Stimulated activated naive B cell treated with anti-CD40 and anti-IgM and Interleukin-4, amounts not matched to agents 10 μg/mL and 1 μg/mL and 100 μg/mL, for 72 hours (primary cell): ENCODE measurements at regions not wholly inside any gene's neighbourhood (a gene's known extent, or its start where the extent isn't known, plus 50 kb on each side); places are given as distances from the start of the nearest gene placed in this dataset.

ENCODE experiments used
- ATAC-seq, 2 donors: fragments of 150-1000 bp; cut with Tn5 transposase; replicated peaks; 2 replicates each; pipeline ENCODE4 v1.10.0; 2021; ENCODE audit warnings: moderate library complexity in 1 of 2
- DNase-seq: peaks from one replicate; pipeline ENCODE4 v3.0.0; 2021
- H3K27ac Mint-ChIP-seq: one replicate; pipeline ENCODE4 v1.8.0; 2022; ENCODE audit warnings: mild to moderate bottlenecking, mixed read lengths
- H3K27me3 Mint-ChIP-seq, 2 donors: one replicate each; pipeline ENCODE4 v1.8.0; 2022; ENCODE audit warnings: mixed read lengths in 2 of 2
- H3K36me3 Mint-ChIP-seq, 2 donors: one replicate each; pipeline ENCODE4 v1.8.0; 2022; ENCODE audit warnings: mixed read lengths in 2 of 2, mild to moderate bottlenecking in 1 of 2
- H3K4me1 Mint-ChIP-seq, 2 donors: one replicate each; pipeline ENCODE4 v1.8.0; 2022; ENCODE audit warnings: mixed read lengths in 2 of 2, mild to moderate bottlenecking in 1 of 2
- H3K4me3 Mint-ChIP-seq, 2 donors: one replicate each; pipeline ENCODE4 v1.8.0; 2022; ENCODE audit warnings: mild to moderate bottlenecking in 2 of 2, mixed read lengths in 2 of 2, moderate library complexity in 1 of 2
- H3K9me3 Mint-ChIP-seq, 2 donors: one replicate each; pipeline ENCODE4 v1.8.0; 2022; ENCODE audit warnings: mixed read lengths in 2 of 2, mild to moderate bottlenecking in 1 of 2

DNA sequence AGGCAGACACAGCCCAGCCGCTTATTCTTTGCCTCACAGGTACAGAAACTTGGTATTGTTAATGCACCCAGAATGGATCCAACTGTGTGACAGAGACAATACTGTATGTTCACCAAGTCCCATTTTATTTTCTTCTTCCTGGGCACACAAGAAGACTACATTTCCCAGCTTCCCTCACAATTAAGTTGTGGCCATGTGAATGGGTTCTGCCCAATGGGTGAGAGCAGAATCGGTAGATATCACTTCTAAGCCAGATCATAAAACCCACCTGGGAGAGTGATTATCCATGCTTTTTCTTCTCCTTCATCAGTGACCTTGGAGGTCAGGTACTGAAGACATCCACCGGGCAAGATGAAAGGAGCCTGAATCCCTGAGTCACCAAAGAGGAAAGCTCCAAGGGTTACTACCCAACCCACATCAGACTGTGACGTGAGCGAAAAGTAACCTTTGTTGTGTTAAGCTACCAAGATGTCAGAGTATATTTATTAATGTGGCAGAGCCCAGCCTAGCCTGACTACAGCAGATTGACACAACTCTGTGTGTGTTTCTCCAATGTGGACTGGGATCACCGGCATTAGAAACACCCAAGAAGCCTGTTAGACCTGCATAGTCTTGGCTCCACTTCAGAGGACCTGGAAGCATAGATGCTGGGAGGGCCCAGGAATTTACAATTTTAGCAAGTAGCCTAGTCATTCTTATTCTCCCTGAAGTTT, 79.1 kb upstream of the GRIK3 start:
- Mint-ChIP-seq H3K9me3 (no peaks in the 10 kb centered on the region), H3K4me3 (no peak overlapping the region), H3K4me1 (no peaks in the 10 kb centered on the region), H3K36me3 (no peaks in the 10 kb centered on the region), H3K27me3 (peaks cover 24 to 39% of the 10 kb centered on the region in 2 donors), H3K27ac (no peak overlapping the region)
- ATAC-seq: no peak
- no peak for DNase-seq

DNA sequence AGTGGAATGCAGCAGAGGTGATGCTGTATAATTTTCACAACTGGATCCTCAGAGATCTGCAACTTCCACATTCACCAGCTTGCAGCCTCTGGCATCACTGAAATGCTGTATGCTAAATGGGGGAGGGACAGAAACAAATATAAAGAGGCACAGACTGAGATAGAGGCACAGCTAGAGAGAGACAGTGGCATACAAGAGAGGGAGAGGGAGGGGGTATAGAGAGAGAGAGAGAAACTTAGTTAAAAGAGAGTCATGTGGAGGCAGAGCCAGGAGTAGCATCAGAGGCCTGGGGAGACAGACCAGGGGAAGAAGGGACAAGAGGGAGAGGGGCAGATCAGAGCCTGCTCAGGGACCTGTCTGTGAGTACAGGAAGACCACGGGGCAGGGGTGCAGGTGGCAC, 84.5 kb upstream of the GRIK3 start:
- ATAC-seq (no peak), DNase-seq (no peak)
- Mint-ChIP-seq H3K9me3 (peaks cover 4 to 5% of the 10 kb centered on the region in 2 donors), H3K27me3 (peaks cover 23 to 46% of the 10 kb centered on the region in 2 donors), H3K4me3 (no peak overlapping the region), H3K4me1 (no peaks in the 10 kb centered on the region), H3K36me3 (no peaks in the 10 kb centered on the region), H3K27ac (no peak overlapping the region)

DNA sequence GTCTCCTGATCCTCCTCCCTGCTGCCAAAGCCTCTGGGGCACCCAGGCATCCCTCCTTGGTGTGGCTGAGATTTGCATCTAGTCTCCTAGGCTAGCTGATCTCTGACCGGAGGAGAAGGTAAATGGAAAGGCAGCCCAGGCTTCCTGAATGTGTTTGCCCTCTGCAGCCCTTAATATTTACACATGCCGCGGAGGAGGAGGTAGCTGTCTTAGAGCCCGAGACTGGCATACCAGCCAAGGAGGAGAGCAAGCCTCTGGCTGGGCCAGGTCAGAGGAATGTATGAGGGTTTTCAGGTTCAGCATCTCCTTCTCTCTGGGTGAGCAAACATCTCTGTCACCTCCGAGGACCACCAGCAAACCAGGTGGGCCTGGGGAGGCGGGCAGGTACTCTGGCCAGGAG, 86.0 kb upstream of the GRIK3 start:
- Mint-ChIP-seq H3K27me3 (peaks cover 18 to 41% of the 10 kb centered on the region in 2 donors), H3K27ac (no peak overlapping the region), H3K4me1 (no peaks in the 10 kb centered on the region), H3K9me3 (peaks cover 4 to 5% of the 10 kb centered on the region in 2 donors), H3K4me3 (no peak overlapping the region), H3K36me3 (no peaks in the 10 kb centered on the region)
- DNase-seq (no peak), ATAC-seq (no peak)

DNA sequence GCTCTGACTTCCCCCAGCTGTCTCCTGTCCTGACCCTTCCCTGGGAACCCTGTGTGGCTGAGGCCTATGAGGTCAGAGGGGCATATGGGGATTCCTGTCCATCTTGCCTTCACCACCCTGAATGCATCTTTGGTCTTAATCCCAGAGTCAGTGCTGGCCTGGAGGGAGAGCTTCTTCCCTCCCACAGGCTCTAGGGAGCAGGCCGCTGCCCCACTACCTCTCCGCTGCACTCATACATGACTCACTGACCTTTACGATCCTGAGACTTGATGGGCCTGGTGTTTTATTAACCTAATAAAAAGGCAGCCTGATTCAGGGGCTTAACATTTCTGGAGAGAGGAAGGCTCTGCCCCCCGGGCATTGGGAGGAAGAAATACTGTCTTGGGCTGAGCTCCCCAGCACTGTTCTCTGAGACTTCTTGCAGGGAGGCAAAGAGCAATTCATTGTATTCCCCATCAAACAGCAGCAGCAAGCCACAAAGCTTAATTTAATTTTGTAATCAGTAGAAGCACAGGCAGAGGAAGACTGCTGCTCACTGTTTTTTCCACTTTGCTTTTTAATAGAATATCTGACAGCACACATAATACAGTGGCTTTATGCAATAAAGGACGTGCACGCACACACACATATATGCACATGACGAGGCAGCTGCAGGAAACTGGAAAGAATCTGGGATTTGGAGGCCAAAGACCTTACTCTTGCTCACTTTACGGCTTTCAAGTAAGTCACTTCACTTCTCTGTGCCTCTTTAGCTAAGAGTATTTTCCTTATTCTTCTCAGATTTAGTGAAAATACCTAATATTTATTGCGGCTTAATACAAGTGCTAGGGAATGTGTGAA, 89.2 kb upstream of the GRIK3 start:
- Mint-ChIP-seq H3K4me3 (no peak overlapping the region), H3K36me3 (no peaks in the 10 kb centered on the region), H3K27ac (no peak overlapping the region), H3K4me1 (no peaks in the 10 kb centered on the region), H3K9me3 (peaks cover 4 to 5% of the 10 kb centered on the region in 2 donors), H3K27me3 (peaks cover 24 to 42% of the 10 kb centered on the region in 2 donors)
- ATAC-seq (no peak), DNase-seq (no peak)

DNA sequence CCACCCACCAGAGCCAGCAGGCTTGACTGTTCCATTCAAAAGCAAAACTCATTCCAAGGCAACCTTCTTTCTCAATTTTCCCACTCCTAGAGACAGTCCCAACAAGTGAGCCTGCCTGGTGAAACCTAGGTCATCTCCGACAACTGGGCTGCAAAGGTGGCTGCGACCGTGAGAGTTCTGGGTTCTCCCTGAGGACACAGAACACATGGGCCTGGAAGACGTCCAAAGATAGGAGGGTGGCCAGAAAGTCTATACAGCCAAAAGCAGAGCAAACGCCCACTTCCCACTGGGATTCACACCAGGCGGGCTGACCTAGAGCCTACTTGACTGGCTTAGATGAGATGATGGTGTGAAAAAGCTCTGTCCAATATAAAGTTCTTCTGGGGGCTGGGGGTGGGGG, 90.2 kb upstream of the GRIK3 start:
- no peak for DNase-seq
- H3K4me1 Mint-ChIP-seq: no peaks in the 10 kb centered on the region
- ATAC-seq: no peak
- H3K27me3 Mint-ChIP-seq: peaks cover 25 to 41% of the 10 kb centered on the region in 2 donors
- no peak overlapping the region for H3K27ac Mint-ChIP-seq
- no peak overlapping the region for H3K4me3 Mint-ChIP-seq
- H3K9me3 Mint-ChIP-seq: peaks cover 4 to 5% of the 10 kb centered on the region in 2 donors
- no peaks in the 10 kb centered on the region for H3K36me3 Mint-ChIP-seq

DNA sequence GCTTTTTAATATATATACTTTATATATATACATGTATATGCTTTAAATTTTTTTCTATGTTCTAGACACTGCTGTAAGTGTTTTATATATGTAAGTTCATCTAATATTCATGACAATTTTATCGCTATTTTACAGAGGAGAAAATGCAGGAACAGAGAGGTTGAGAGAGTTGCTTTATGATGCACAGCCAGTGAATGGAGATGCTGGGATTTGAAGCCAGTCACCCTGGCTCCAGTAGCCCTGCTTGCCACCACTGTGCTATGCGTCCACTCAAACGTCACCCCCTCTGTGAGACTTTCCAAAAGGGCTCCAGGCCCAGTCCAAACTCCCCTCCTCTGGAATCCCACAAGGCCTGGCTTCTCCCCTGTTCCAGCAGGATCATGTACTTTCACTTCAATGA, 91.0 kb upstream of the GRIK3 start:
- no peak overlapping the region for H3K27ac Mint-ChIP-seq
- DNase-seq (no peak), ATAC-seq (no peak)
- no peaks in the 10 kb centered on the region for H3K4me1 Mint-ChIP-seq
- H3K27me3 Mint-ChIP-seq: peaks cover 33 to 48% of the 10 kb centered on the region in 2 donors
- H3K36me3 Mint-ChIP-seq: no peaks in the 10 kb centered on the region
- H3K4me3 Mint-ChIP-seq: no peak overlapping the region
- peaks cover 4 to 5% of the 10 kb centered on the region in 2 donors for H3K9me3 Mint-ChIP-seq

DNA sequence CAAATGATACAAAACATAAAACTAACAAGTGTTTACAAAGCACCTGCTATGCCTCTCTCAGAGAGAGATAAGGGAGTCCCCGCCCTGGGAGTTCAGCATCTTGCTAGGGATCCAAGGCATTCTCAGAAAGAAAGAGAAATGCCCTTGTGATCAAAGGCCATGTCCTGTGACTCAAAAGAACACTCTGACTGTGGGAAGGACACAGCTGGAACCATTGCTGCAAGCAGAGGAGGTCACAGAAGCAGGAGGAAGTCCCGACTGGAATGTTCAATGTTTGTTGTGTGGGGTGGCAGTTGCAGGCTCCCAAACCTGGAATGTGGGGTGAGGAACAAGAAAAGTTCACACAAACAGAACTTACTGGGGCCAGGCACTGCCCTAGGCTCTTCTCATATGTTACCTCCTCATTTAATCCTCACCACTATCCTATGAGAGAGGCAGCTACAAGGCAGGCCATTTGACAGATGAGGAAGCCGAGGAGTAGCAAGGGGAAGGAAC, 93.0 kb upstream of the GRIK3 start:
- DNase-seq: no peak
- no peak for ATAC-seq
- no peak overlapping the region for H3K4me3 Mint-ChIP-seq
- no peak overlapping the region for H3K27ac Mint-ChIP-seq
- H3K9me3 Mint-ChIP-seq: peaks cover 0 to 3% of the 10 kb centered on the region in 2 donors
- peaks cover 0 to under 1% of the 10 kb centered on the region in 2 donors for H3K4me1 Mint-ChIP-seq
- H3K36me3 Mint-ChIP-seq: no peaks in the 10 kb centered on the region
- peaks cover 35 to 43% of the 10 kb centered on the region in 2 donors for H3K27me3 Mint-ChIP-seq

DNA sequence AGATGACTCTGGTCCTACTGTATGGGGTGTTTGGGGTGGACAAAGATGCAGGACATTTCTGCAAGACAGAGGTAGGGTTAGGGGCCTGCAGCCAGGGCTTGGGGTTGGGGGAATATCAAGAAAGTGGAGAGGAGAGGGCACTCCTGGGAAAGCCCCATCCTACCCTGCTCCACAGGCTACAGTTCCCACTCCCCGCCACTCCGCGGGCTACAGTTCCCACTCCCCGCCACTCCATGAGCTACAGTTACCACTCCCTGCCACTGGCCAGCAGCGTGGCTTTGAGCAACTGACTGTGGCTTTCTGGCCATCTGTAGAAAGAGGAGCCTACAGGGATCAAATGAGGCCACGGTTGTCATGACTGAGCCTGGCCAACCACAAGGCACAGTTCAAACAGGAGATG, 93.8 kb upstream of the GRIK3 start:
- Mint-ChIP-seq H3K27me3 (peaks cover 35 to 41% of the 10 kb centered on the region in 2 donors), H3K9me3 (peaks cover 0 to 1% of the 10 kb centered on the region in 2 donors), H3K4me1 (peaks cover 0 to 2% of the 10 kb centered on the region in 2 donors), H3K36me3 (no peaks in the 10 kb centered on the region), H3K27ac (no peak overlapping the region), H3K4me3 (no peak overlapping the region)
- ATAC-seq (no peak), DNase-seq (no peak)

DNA sequence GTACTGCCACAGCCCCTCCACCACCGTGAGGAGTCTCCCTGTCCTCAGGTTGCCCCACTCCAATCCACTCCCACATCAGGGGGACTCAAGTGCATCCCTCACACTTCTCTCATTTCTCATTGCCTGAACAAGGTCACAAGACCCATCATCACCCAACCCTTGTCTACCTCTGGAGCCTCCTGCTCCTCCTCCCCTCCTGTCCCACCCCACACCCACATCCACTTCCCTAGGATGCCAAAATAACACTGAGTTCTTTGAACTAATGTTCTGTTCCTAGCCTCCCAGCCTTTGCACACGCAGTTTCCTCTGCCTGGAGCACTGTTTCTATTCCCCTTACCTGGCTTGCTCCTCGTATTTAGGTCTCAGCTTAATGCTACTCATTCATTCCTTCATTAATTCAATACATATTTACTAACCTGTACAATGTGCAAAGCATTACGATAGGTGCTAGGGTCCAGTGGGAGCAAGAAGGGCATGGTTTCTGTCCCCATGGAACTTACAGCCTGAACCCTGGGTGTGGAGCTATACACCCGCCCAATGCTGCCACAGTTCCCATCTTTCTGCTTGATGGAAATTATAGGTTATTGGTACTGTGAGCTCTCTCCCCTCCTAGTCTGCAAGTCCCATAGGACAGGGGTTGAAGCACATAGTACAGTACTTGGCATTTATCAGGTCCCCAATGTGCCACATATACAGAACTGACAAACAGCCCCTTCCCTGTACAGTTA, 96.1 kb upstream of the GRIK3 start:
- DNase-seq (no peak), ATAC-seq (no peak)
- no peak overlapping the region for H3K27ac Mint-ChIP-seq
- no peaks in the 10 kb centered on the region for H3K36me3 Mint-ChIP-seq
- peaks cover 37 to 44% of the 10 kb centered on the region in 2 donors for H3K27me3 Mint-ChIP-seq
- H3K4me1 Mint-ChIP-seq: peaks cover 0 to 2% of the 10 kb centered on the region in 2 donors
- H3K4me3 Mint-ChIP-seq: no peak overlapping the region
- H3K9me3 Mint-ChIP-seq: peaks cover 0 to 1% of the 10 kb centered on the region in 2 donors

DNA sequence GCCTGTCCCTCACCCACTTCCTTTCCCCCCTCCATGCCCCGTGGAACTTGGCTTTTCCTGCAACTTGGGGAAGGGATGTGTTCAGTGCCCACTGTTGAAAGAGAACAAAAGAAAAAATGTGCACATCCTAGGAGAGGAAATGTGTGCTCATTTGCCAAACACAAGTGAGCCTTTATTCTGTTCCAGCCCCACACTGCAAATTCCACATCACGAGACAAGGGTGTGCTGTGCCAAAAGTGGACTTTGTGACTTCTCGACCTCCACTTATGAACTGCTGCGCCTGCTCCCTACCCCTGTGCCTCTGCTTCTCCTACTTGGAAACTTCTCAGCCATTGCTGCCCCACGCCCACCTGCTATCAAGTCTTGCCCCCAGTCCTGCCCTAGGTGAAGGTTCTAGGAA, 97.0 kb upstream of the GRIK3 start:
- Mint-ChIP-seq H3K27ac (no peak overlapping the region), H3K9me3 (peaks cover 0 to 1% of the 10 kb centered on the region in 2 donors), H3K27me3 (peaks cover 42 to 48% of the 10 kb centered on the region in 2 donors), H3K36me3 (no peaks in the 10 kb centered on the region), H3K4me1 (peaks cover 0 to 2% of the 10 kb centered on the region in 2 donors), H3K4me3 (no peak overlapping the region)
- DNase-seq (no peak), ATAC-seq (no peak)

DNA sequence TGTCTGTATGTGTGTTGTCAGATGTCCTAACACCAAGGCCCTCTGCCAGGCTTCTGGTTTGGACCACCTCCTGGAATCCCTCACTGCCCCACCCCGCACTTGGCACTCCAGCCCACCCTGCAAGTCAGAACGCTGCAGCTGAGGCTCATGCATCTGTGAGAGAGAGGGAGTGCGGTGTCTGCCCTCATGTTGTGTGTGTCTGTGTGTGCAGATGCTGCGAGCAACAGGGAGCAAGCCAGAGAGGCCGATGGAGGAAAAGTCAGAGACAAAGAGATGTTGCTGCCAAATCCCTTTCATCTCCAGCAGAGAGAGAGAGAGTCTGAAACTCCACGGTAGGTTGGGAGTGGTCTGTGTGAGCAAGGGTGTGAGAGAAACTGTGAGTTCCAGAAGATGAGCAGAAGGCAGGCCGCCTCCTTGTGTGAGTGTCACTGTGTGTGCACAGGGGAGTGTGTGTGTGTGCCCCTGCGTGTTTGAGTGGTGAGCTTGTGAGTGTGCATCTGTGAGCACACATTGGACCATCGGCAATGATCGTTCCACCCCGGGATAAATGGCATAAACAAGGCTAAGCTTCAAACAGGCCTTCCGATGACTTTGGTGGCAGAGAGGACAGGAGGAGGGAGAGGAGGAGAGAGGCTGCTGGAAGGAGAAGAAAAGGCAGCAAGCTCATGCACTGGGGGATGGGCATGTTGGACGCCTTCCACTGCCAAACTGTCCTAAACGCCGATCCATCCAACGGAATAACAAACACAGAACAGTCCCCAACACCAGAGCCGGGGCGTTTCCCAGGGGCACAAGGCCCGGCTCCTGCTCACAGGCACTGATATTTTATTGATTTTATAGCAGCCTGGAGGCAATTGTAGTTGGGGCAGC, 99.2 kb upstream of the GRIK3 start:
- H3K4me1 Mint-ChIP-seq: peaks cover 0 to 2% of the 10 kb centered on the region in 2 donors
- H3K27me3 Mint-ChIP-seq: peaks cover 36% of the 10 kb centered on the region in 2 donors

DNA sequence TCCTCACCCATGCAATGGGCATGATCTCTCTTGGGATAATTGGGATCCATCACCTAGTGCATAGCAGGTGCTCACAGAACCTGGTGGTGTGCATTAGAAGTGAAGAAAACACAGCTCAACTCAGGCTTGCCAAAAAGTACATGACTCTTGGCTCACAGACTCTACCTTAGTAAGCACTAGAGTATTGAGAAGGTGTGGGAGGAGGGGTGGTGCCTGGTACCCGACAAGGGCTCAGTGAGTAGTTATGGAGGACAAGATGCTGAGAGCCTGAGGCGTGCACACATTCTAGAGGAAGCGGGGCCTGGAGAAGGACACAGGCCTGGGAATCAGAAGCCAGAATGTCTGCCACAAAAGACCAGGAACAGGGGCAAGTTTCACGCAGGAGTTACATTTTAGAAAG, 100.3 kb upstream of the GRIK3 start:
- ATAC-seq: no peak
- Mint-ChIP-seq H3K27me3 (peaks cover 27 to 35% of the 10 kb centered on the region in 2 donors), H3K4me1 (peaks cover 0 to 2% of the 10 kb centered on the region in 2 donors)

More for the DNA sequence above, 99.2 kb upstream of the GRIK3 start:
- DNase-seq (no peak), ATAC-seq (no peak)
- Mint-ChIP-seq H3K36me3 (no peaks in the 10 kb centered on the region), H3K4me3 (no peak overlapping the region), H3K9me3 (peaks cover 0 to 1% of the 10 kb centered on the region in 2 donors), H3K27ac (no peak overlapping the region)

DNA sequence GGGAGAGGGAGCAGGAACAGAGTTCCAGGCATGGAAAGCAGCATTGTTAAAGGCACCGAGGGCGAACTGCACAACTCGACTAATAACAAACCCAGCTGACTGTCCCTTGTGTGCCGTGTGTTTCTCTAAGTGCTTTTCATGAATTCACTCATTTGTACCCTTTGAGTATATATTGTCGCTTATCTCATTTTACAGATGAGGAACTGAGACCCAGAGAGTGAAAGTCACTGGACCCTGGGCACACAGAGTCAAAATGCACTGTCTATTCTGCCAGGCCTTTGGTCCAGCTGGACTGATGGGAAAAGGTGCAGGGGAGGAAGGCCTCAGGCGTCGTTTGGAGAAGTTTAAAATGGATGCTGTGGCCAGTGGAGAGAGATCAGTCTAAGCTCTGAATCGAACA, 100.7 kb upstream of the GRIK3 start:
- ATAC-seq (peak in 1 of 2 donors; percentile 46), DNase-seq (no peak)
- Mint-ChIP-seq H3K4me3 (no peak overlapping the region), H3K27me3 (peaks cover 22 to 31% of the 10 kb centered on the region in 2 donors), H3K4me1 (peaks cover 0 to 2% of the 10 kb centered on the region in 2 donors), H3K36me3 (no peaks in the 10 kb centered on the region), H3K9me3 (peaks cover 0 to 1% of the 10 kb centered on the region in 2 donors), H3K27ac (no peak overlapping the region)

More for the DNA sequence above, 100.3 kb upstream of the GRIK3 start:
- DNase-seq: no peak
- H3K9me3 Mint-ChIP-seq: peaks cover 0 to 1% of the 10 kb centered on the region in 2 donors
- no peak overlapping the region for H3K4me3 Mint-ChIP-seq
- no peaks in the 10 kb centered on the region for H3K36me3 Mint-ChIP-seq
- no peak overlapping the region for H3K27ac Mint-ChIP-seq
